Mucosa of gallbladder (tissue), 1 donor: ENCODE measurements at regions not wholly inside any gene's neighbourhood (a gene's known extent, or its start where the extent isn't known, plus 50 kb on each side); places are given as distances from the start of the nearest gene placed in this dataset.

Source experiments
- DNase-seq: peaks from one replicate; pipeline ENCODE4 v3.0.0-alpha.2; 2020; ENCODE audit warnings: low spot score
- donor health status: DM: no; HTN: no; CAD: no.

GRCh38 chr3:14307656-14308302 is 94.6 kb upstream of the SLC6A6 start:
- DNase-seq, result no peak

- DNase-seq, result no peak
These were observed 90.7 kb upstream of the SLC6A6 start for GRCh38 chr3:14311729-14312128.

GRCh38 chr3:14312375-14312774 is 90.0 kb upstream of the SLC6A6 start:
- DNase-seq, result no peak

GRCh38 chr3:14317057-14317553 is 85.3 kb upstream of the SLC6A6 start:
- DNase-seq, result no peak

GRCh38 chr3:14318646-14319045 is 83.8 kb upstream of the SLC6A6 start:
- no peak for DNase-seq

- peak; percentile 75 for DNase-seq
These were observed 82.7 kb upstream of the SLC6A6 start for GRCh38 chr3:14319654-14320182.

GRCh38 chr3:14320219-14320618 is 82.2 kb upstream of the SLC6A6 start:
- DNase-seq, result no peak

- no peak for DNase-seq
These were observed 80.4 kb upstream of the SLC6A6 start for GRCh38 chr3:14322001-14322400.

- no peak for DNase-seq
These were observed 79.6 kb upstream of the SLC6A6 start for GRCh38 chr3:14322667-14323295.

GRCh38 chr3:14323401-14324223 is 78.8 kb upstream of the SLC6A6 start:
- DNase-seq, result no peak

GRCh38 chr3:14324224-14324944 is 78.0 kb upstream of the SLC6A6 start:
- no peak for DNase-seq

GRCh38 chr3:14328422-14328821 is 74.0 kb upstream of the SLC6A6 start:
- DNase-seq, result no peak

GRCh38 chr3:14329116-14329830 is 73.1 kb upstream of the SLC6A6 start:
- peak; percentile 71 for DNase-seq

- DNase-seq, result no peak
These were observed 72.6 kb upstream of the SLC6A6 start for GRCh38 chr3:14329842-14330241.

- no peak for DNase-seq
These were observed 71.9 kb upstream of the SLC6A6 start for GRCh38 chr3:14330508-14330907.

- DNase-seq, result peak; percentile 62
These were observed 71.2 kb upstream of the SLC6A6 start for GRCh38 chr3:14331251-14331650.

GRCh38 chr3:14332392-14332791 is 70.0 kb upstream of the SLC6A6 start:
- DNase-seq, result no peak

- no peak for DNase-seq
These were observed 69.2 kb upstream of the SLC6A6 start for GRCh38 chr3:14333215-14333614.

- DNase-seq, result no peak
These were observed 68.8 kb upstream of the SLC6A6 start for GRCh38 chr3:14333621-14334020.

- no peak for DNase-seq
These were observed 68.3 kb upstream of the SLC6A6 start for GRCh38 chr3:14334136-14334535.

GRCh38 chr3:14334936-14335335 is 67.5 kb upstream of the SLC6A6 start:
- no peak for DNase-seq
